ENCODE measurements at regions not wholly inside any gene's neighbourhood (a gene's known extent, or its start where the extent isn't known, plus 50 kb on each side); places are given as distances from the start of the nearest gene placed in this dataset.
"Not testable (repeated sequence)": the region's sequence is repeated elsewhere in the genome, so short reads cannot be mapped to it uniquely, and the experiment has no call there.

GRCh38 chr12:131430158-131430742 is 280.6 kb upstream of the SFSWAP start:
- intact Hi-C loops (cut with DNase I): no loop called here
- DNase-seq (ENCODE audit: low spot score): no peak

GRCh38 chr12:131431126-131431655 is 279.7 kb upstream of the SFSWAP start:
- DNase-seq (ENCODE audit: low spot score); intact Hi-C loops (cut with DNase I): not testable (repeated sequence)

GRCh38 chr12:131432532-131433260 is 278.2 kb upstream of the SFSWAP start:
- intact Hi-C loops (cut with DNase I): no loop called here
- no peak for DNase-seq (ENCODE audit: low spot score)

DNA sequence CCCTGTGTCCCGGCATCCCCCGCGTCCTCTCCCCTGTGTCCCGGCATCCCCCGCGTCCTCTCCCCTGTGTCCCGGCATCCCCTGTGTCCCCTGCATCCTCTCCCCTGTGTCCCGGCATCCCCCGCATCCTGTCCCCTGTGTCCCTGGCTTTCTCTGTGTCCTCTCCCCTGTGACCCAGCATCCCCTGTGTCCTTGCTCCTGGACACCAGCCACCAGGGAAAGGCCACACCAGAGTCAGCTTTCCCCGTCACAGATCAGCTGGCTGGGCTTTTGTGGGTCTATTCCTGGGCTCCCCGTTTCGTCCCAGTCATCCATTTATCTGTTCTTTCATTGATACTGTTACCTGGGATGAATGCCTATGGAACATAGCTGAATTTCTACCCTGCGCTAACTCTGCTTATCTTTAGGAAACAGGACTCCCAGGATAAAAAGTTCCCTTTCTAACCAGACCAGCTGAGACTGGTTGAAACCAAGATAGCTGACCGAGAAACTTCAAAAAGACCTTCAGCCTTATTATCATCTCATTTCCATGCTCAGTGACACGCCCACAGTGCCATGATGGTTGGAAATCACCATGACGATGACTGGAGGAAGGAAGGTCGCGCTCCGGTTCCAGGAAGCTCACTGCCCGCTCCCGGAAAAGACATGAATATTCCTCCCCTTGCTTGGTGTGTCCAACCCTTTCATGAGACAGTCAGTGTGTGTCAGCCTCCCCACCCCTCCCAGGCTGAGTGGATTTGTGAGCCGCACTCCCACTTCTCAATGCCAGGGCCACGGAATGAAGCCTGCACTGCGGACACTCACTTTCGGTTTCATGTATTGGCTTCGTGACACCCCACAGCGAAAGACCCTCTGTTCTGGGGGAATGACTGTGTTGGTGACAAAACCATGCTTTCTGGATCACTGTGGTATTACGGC is 276.4 kb upstream of the SFSWAP start:
- no peak for DNase-seq (ENCODE audit: low spot score)
- intact Hi-C loops (cut with DNase I): no loop called here

DNA sequence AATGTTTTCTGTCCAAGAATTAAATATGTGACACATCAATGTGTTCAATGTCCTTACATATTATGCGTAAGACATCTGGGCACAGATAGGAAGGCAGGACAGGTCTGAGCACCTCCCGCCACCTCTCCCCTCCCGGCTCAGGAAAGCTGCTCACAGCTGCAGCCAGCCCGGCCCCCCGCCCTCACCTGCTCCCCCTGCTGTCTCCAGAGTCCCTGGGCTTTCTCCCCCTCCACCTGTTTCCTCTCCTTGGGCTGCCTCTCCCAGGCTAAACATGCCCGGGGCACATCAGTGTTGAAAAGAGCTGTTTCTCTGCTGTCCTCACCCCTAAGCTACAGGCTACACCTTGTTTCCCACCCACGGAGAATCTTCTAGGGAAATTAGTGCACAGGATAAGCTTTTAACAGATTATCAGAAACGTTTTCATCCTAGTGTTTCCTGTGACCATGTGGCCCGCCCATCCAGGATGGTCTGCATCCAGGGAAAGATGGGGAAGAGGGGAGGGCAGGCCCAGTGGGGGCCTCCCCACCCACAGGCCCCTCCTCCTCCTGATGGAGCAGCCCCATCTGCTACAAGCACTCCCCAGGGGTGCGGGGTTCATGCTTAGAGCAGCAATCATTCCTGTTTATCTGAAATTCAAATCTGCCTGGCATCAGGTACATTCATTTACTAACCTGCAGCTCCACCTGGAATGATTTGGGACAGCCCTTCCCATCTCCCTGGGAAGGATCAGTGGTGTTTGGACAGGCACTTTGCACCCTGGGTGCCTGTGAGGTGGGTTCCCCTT is 273.8 kb upstream of the SFSWAP start:
- intact Hi-C loops (cut with DNase I): no loop called here
- no peak for DNase-seq (ENCODE audit: low spot score)

- intact Hi-C loops (cut with DNase I): no loop called here
- no peak for DNase-seq (ENCODE audit: low spot score)
Measured at GRCh38 chr12:131437706-131438492, 273.0 kb upstream of the SFSWAP start.

- intact Hi-C loops (cut with DNase I); DNase-seq (ENCODE audit: low spot score): not testable (repeated sequence)
Measured at GRCh38 chr12:131438493-131438835, 272.4 kb upstream of the SFSWAP start.

DNA sequence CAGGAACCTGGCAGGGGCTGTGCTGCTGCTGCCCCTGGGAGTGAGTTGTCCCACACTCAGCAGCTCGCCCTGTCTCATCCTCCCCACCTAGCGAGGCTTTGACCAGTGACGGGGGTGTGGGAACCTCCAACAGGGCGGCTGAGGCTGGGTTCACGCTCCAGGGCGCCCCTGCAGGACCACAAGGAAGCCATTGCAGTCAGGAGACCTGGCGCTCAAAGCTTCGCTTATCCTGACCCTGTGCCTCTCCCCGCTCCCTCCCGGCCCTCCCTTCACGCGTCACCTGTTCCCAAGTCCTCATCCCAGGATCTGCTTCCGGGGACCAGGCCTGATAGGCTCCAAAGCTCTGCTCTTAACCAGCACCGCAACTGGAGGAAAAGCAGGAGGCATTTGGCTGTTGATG is 272.0 kb upstream of the SFSWAP start:
- DNase-seq (ENCODE audit: low spot score): no peak
- intact Hi-C loops (cut with DNase I): no loop called here

- intact Hi-C loops (cut with DNase I): loop anchor here in 1 of 2 donors (5.0 to 10.0 kb wide), 2 partner anchors 692 to 1225 kb away; no protein-coding TSS in a partner anchor
- DNase-seq (ENCODE audit: low spot score): not testable (repeated sequence)
Measured at GRCh38 chr12:131439752-131440151, 271.1 kb upstream of the SFSWAP start.

DNA sequence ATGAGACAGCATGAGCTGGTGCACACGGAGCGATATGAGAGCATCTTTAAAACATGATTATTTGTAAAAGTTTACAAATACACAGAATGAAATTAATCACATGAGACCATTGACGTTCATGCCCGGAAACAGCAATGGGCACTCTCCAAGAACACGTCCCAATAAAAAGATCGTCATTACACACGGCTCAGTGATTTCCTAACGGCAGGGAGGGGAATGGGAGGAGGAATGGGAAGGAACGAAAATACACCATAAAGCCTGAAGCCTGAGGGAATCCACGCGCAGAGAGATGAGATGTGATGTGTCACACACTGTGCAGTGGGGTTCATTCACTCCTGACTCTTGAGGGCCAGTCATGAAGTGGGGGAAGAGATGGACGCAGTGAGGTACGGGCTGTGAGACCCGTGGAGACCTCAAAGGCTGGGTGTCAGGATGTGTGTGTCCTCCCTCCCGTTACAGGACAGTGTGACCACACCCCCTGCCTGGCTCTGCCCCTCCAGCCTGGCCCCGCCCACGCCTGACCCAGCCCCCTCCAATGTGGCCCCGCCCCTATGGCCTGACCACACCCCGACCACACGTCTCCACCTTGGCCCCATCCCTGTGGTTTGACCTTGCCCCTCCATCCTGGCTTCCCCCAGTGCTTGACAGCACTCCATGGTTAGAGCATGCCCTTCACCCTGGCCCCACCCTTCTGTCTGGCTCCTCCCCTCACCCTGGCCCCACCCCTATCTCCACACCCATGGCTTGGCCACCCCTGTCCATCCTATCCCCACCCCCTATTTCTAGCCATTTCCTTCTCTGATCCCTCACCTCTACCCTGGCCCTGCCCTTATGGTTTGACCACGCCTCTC is 270.5 kb upstream of the SFSWAP start:
- intact Hi-C loops (cut with DNase I): loop anchor here in 1 of 2 donors (5.0 to 10.0 kb wide), 2 partner anchors 693 to 1224 kb away; no protein-coding TSS in a partner anchor
- not testable (repeated sequence) for DNase-seq (ENCODE audit: low spot score)

GRCh38 chr12:131441060-131441396 is 269.9 kb upstream of the SFSWAP start:
- intact Hi-C loops (cut with DNase I): loop anchor here in 1 of 2 donors (5.0 to 10.0 kb wide), 2 partner anchors 694 to 1224 kb away; no protein-coding TSS in a partner anchor
- DNase-seq (ENCODE audit: low spot score): no peak

GRCh38 chr12:131441638-131442336 is 269.1 kb upstream of the SFSWAP start:
- intact Hi-C loops (cut with DNase I): loop anchor here in 1 of 2 donors (5.0 to 10.0 kb wide), 2 partner anchors 694 to 1223 kb away; no protein-coding TSS in a partner anchor
- DNase-seq (ENCODE audit: low spot score): no peak

- DNase-seq (ENCODE audit: low spot score): no peak
- intact Hi-C loops (cut with DNase I): loop anchor here in 1 of 2 donors (5.0 to 10.0 kb wide), 2 partner anchors 695 to 1222 kb away; no protein-coding TSS in a partner anchor
Measured at GRCh38 chr12:131442337-131442918, 268.5 kb upstream of the SFSWAP start.

- intact Hi-C loops (cut with DNase I): loop anchor here in 1 of 2 donors (5.0 to 10.0 kb wide), 2 partner anchors 696 to 1221 kb away; no protein-coding TSS in a partner anchor
- no peak for DNase-seq (ENCODE audit: low spot score)
Measured at GRCh38 chr12:131443019-131444000, 267.6 kb upstream of the SFSWAP start.

All from posterior vena cava (tissue), 2 donors.